GM06990 (cell line): ENCODE measurements at regions not wholly inside any gene's neighbourhood (a gene's known extent, or its start where the extent isn't known, plus 50 kb on each side); places are given as distances from the start of the nearest gene placed in this dataset.

Experiments used
- DNase-seq: peaks from one replicate; pipeline ENCODE4 v3.0.0-alpha.2; 2011; ENCODE audit not compliant: insufficient read length; ENCODE audit errors: extremely low read depth
- H3K27me3 ChIP-seq: replicated peaks from 2 replicates; pipeline ENCODE4 v1.6.0; 2011; ENCODE audit warnings: low read length; ENCODE audit not compliant: control insufficient read depth, insufficient read depth
- H3K36me3 ChIP-seq: 2 replicates; pipeline ENCODE4 v1.5.1; 2011; ENCODE audit warnings: low read length; ENCODE audit not compliant: control insufficient read depth, insufficient read depth
- H3K4me3 ChIP-seq: replicated peaks from 2 replicates; pipeline ENCODE4 v1.5.1; 2011; ENCODE audit warnings: low read depth, mild to moderate bottlenecking, control low read depth, low read length
- CTCF ChIP-seq: IDR thresholded peaks from 2 replicates; pipeline ENCODE4 v1.5.1; 2011; ENCODE audit warnings: low read length, control low read depth, mild to moderate bottlenecking, inconsistent platforms; ENCODE audit not compliant: insufficient read depth, poor library complexity, severe bottlenecking

- Histone ChIP-seq H3K27me3 (peaks cover 1% of the 10 kb centered on the region; the same call in 1 of the 2 replicates), H3K36me3 (no peaks in the 10 kb centered on the region), H3K4me3 (no peak overlapping the region)
- DNase-seq: no peak
- TF ChIP-seq CTCF: no peak
Measured at GRCh38 chr1:17877316-17877715, 122.2 kb downstream of the ACTL8 start.

GRCh38 chr1:17877896-17878295, 122.8 kb downstream of the ACTL8 start:
- no peak for DNase-seq
- Histone ChIP-seq H3K36me3 (no peaks in the 10 kb centered on the region), H3K4me3 (no peak overlapping the region), H3K27me3 (peaks cover 1% of the 10 kb centered on the region; the same call in 1 of the 2 replicates)
- TF ChIP-seq CTCF: no peak

DNA sequence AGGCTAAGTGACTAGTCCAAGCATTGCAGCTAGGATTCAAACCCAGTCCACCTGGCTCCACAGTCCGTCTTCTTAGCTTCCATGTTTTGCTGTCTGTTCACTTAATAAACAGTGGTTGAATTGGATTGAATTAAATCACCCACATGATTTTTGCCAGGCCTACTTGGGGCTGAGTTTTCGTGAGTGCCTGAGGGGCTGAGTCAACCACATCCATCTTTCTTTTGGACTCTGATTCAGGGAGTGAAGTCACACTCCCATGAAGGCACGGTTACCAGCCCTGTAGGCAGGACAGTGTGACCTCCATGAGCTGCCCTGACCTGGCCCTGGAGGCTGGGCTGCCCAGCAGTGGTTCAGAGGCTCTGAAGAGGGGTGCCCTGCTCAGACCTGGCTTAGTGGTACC, 123.7 kb downstream of the ACTL8 start:
- no peak for TF ChIP-seq CTCF
- Histone ChIP-seq H3K36me3 (no peaks in the 10 kb centered on the region), H3K4me3 (no peak overlapping the region), H3K27me3 (peaks cover 1% of the 10 kb centered on the region)
- no peak for DNase-seq

DNA sequence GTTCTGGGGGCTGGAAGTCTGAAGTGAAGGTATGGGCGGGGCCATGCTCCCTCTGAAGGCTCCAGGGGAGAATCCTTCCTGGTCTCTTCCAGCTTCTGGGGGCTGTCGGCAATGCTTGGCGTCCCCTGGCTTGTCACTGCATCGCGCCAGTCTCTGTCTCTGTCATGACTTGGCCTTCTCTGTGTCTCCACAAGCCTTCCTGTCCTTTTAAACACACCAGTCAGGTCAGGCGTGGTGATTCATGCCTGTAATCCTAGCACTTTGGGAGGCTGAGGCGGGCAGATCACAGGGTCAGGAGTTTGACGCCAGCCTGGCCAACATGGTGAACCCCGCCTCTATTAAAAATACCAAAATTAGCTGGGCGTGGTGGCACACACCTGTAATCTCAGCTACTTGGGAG, 125.3 kb downstream of the ACTL8 start:
- no peak overlapping the region for H3K4me3 ChIP-seq
- TF ChIP-seq CTCF: no peak
- no peaks in the 10 kb centered on the region for H3K36me3 ChIP-seq
- DNase-seq: no peak
- peaks cover 3% of the 10 kb centered on the region for H3K27me3 ChIP-seq

GRCh38 chr1:17881761-17882160, 126.6 kb downstream of the ACTL8 start:
- no peak for TF ChIP-seq CTCF
- Histone ChIP-seq H3K4me3 (no peak overlapping the region), H3K36me3 (no peaks in the 10 kb centered on the region), H3K27me3 (peaks cover 3% of the 10 kb centered on the region)
- DNase-seq: no peak

GRCh38 chr1:17883136-17883535, 128.0 kb downstream of the ACTL8 start:
- no peak overlapping the region for H3K4me3 ChIP-seq
- DNase-seq: no peak
- peaks cover 2% of the 10 kb centered on the region; the same call in 1 of the 2 replicates for H3K27me3 ChIP-seq
- no peaks in the 10 kb centered on the region for H3K36me3 ChIP-seq
- TF ChIP-seq CTCF: no peak
